ENCODE measurements at regions not wholly inside any gene's neighbourhood (a gene's known extent, or its start where the extent isn't known, plus 50 kb on each side); places are given as distances from the start of the nearest gene placed in this dataset.

DNA sequence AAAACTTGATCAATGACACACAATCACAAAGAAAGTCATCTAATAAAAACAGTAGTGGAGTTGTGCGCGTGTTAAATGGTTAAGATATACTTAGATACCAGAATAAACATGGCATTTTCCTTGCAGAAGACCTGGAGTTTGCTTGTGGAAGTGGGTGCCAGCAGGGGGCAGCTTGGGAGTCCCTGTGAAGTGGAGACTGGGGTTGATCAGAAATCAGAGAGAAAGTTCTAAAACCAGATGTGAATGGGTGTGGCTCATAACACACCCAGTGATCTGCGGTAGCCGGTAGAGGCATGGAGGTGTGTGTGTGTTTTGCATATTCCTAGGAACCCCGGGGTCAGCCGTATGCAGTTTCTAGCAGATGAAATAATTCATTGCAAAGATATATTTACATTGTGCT lies 300.1 kb upstream of the TRIB2 start:
- Histone ChIP-seq H3K27me3 (no peaks in the 10 kb centered on the region), H3K27ac (no peak overlapping the region), H3K36me3 (no peaks in the 10 kb centered on the region), H3K9me3 (no peaks in the 10 kb centered on the region), H3K4me1 (no peaks in the 10 kb centered on the region), H3K4me3 (no peak overlapping the region)
- ATAC-seq: peak; percentile 84
- TF ChIP-seq, protein P1, sequence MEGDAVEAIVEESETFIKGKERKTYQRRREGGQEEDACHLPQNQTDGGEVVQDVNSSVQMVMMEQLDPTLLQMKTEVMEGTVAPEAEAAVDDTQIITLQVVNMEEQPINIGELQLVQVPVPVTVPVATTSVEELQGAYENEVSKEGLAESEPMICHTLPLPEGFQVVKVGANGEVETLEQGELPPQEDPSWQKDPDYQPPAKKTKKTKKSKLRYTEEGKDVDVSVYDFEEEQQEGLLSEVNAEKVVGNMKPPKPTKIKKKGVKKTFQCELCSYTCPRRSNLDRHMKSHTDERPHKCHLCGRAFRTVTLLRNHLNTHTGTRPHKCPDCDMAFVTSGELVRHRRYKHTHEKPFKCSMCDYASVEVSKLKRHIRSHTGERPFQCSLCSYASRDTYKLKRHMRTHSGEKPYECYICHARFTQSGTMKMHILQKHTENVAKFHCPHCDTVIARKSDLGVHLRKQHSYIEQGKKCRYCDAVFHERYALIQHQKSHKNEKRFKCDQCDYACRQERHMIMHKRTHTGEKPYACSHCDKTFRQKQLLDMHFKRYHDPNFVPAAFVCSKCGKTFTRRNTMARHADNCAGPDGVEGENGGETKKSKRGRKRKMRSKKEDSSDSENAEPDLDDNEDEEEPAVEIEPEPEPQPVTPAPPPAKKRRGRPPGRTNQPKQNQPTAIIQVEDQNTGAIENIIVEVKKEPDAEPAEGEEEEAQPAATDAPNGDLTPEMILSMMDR (IDR thresholded peaks at IDR 0.05): peak; percentile 63
- intact Hi-C loops (cut with DNase I): no loop called here
- DNase-seq: peak; percentile 77

DNA sequence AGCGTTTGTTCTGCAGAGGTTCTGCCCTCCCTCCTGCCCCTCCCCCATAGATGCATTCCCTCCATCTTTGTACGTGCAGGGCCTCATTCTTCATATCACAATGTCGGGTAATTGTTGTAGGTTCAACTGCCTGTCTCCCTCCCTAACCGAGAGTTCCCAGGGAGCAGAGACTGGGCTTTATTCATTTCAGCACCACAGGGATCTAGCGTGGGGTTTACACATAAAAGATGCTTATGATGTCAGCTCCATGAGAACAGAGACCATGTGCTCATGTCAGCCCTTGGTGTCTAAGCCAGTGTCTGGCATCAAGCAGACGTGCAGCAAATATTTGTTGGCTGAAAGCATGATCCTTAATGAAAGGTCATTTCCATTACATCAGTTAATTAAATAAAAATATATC lies 298.9 kb upstream of the TRIB2 start:
- Histone ChIP-seq H3K27me3 (no peaks in the 10 kb centered on the region), H3K9me3 (no peaks in the 10 kb centered on the region), H3K36me3 (no peaks in the 10 kb centered on the region), H3K4me3 (no peak overlapping the region), H3K27ac (no peak overlapping the region), H3K4me1 (no peaks in the 10 kb centered on the region)
- ATAC-seq (no peak), DNase-seq (no peak)
- TF ChIP-seq, protein P1 (IDR thresholded peaks at IDR 0.05): no peak
- intact Hi-C loops (cut with DNase I): no loop called here

DNA sequence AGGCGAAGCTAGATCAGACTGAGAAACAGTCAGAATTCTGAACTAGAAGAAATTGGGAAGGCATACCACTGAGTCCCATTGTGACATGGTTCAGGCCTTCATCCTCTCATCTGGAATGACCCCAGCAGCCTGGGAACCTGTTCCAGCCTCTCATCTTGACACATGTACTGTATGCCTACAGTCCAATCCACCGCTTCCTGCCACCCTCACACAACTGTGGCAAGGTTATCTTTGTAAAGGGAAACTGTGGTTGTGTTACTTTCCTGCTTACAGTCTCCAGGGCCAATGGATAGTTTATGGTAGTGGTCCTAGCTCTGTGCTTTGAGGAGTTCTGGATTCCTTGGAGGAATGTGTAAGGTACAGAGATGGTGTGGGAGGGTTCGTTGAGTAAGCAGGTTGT lies 296.9 kb upstream of the TRIB2 start:
- Histone ChIP-seq H3K36me3 (no peaks in the 10 kb centered on the region), H3K4me3 (no peak overlapping the region), H3K9me3 (no peaks in the 10 kb centered on the region), H3K4me1 (no peaks in the 10 kb centered on the region), H3K27ac (no peak overlapping the region), H3K27me3 (no peaks in the 10 kb centered on the region)
- TF ChIP-seq, protein P1 (IDR thresholded peaks at IDR 0.05): no peak
- DNase-seq: no peak
- no peak for ATAC-seq
- intact Hi-C loops (cut with DNase I): no loop called here

DNA sequence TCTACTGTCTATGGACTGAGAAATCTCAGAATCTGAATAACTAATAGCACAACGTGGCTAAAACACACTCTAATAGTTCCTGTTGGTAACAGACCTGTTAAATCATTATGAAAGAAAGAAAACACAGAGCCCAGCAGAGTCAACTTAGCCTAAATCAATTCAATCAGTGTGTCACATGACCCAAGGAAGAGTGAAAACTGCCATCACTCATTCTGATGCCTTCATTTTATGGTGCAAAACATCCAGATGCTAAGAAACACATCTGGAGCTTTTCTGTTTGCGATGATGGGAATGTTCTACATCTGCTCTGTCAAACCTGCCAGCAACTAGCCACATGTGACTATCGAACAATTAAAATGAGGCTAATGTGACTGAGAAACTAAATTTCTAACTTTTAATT lies 295.7 kb upstream of the TRIB2 start:
- intact Hi-C loops (cut with DNase I): no loop called here
- Histone ChIP-seq H3K9me3 (no peaks in the 10 kb centered on the region), H3K4me3 (no peak overlapping the region), H3K27me3 (no peaks in the 10 kb centered on the region), H3K36me3 (no peaks in the 10 kb centered on the region), H3K27ac (no peak overlapping the region), H3K4me1 (no peaks in the 10 kb centered on the region)
- DNase-seq (no peak), ATAC-seq (no peak)
- TF ChIP-seq, protein P1 (IDR thresholded peaks at IDR 0.05): no peak

DNA sequence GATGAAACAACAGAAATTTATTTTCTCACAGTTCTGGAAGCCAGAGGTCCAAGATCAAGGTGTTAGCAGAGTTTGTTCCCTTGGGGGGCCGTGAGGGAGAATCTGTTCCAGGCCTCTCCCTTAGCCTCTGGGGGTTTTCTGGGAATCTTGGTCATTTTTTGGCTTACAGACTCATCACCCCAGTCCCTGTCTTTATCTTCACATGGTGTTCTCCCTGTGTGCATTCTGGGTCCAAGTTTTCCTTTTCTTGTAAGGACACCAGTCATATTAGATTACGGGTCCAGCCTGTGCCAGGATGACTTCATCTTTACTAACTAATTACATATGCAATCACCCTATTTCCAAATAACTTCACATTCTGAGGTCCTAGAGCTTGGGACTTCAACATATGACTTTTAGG lies 292.5 kb upstream of the TRIB2 start:
- Histone ChIP-seq H3K27me3 (no peaks in the 10 kb centered on the region), H3K4me1 (no peaks in the 10 kb centered on the region), H3K9me3 (no peaks in the 10 kb centered on the region), H3K27ac (no peak overlapping the region), H3K4me3 (no peak overlapping the region), H3K36me3 (no peaks in the 10 kb centered on the region)
- intact Hi-C loops (cut with DNase I): no loop called here
- no peak for DNase-seq
- ATAC-seq: no peak
- TF ChIP-seq, protein P1 (IDR thresholded peaks at IDR 0.05): no peak

DNA sequence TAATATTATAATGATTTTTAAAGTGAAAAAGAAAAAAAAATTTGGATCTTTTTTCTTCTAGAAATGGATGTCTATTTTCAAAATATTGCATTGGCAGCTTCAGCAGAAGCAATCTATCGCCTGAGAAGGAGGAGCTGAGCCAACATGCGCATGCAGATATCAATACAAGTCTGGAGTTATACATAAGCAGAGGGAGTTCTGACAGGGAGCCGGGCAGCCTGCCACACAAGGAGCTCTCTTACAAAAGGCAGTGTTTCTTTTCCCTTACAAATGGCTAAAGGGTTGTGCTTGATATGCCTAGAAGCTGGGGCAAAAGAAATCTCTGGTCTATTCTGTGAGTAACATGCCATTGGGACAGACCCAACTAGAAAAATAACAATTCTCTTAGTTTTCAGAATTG lies 291.9 kb upstream of the TRIB2 start:
- Histone ChIP-seq H3K36me3 (no peaks in the 10 kb centered on the region), H3K9me3 (no peaks in the 10 kb centered on the region), H3K4me1 (no peaks in the 10 kb centered on the region), H3K27me3 (no peaks in the 10 kb centered on the region), H3K27ac (no peak overlapping the region), H3K4me3 (no peak overlapping the region)
- ATAC-seq: no peak
- TF ChIP-seq, protein P1 (IDR thresholded peaks at IDR 0.05): no peak
- intact Hi-C loops (cut with DNase I): no loop called here
- no peak for DNase-seq
